Prostate gland (tissue), 2 donors: ENCODE measurements at regions not wholly inside any gene's neighbourhood (a gene's known extent, or its start where the extent isn't known, plus 50 kb on each side); places are given as distances from the start of the nearest gene placed in this dataset.

Experiments used
- CTCF ChIP-seq, 4 experiments: fragments of 200-600 bp in 2 of 4; fragments of 450-650 bp in 2 of 4; sonication (generic) in 2 of 4; IDR thresholded peaks; 1 replicate in 3 of 4; 2 replicates in 1 of 4; pipeline ENCODE4 v1.5.1; 2016 to 2019; ENCODE audit warnings: antibody characterized with exemption in 4 of 4, mild to moderate bottlenecking in 2 of 4, moderate library complexity in 2 of 4
- POLR2A ChIP-seq: fragments of 450-650 bp; IDR thresholded peaks from one replicate; pipeline ENCODE4 v1.6.1; 2016; ENCODE audit warnings: antibody characterized with exemption, mild to moderate bottlenecking

- TF ChIP-seq CTCF (IDR thresholded peaks at IDR 0.05) (no peak), POLR2A (no peak)
Measured at GRCh38 chr10:78932861-78933260, 135.9 kb upstream of the ZMIZ1 start.
